ENCODE measurements at regions not wholly inside any gene's neighbourhood (a gene's known extent, or its start where the extent isn't known, plus 50 kb on each side); places are given as distances from the start of the nearest gene placed in this dataset.

GRCh38 chr2:207417301-207417718, 112.5 kb upstream of the CREB1 start:
- TF ChIP-seq, protein P1, sequence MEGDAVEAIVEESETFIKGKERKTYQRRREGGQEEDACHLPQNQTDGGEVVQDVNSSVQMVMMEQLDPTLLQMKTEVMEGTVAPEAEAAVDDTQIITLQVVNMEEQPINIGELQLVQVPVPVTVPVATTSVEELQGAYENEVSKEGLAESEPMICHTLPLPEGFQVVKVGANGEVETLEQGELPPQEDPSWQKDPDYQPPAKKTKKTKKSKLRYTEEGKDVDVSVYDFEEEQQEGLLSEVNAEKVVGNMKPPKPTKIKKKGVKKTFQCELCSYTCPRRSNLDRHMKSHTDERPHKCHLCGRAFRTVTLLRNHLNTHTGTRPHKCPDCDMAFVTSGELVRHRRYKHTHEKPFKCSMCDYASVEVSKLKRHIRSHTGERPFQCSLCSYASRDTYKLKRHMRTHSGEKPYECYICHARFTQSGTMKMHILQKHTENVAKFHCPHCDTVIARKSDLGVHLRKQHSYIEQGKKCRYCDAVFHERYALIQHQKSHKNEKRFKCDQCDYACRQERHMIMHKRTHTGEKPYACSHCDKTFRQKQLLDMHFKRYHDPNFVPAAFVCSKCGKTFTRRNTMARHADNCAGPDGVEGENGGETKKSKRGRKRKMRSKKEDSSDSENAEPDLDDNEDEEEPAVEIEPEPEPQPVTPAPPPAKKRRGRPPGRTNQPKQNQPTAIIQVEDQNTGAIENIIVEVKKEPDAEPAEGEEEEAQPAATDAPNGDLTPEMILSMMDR (IDR thresholded peaks at IDR 0.05): no peak
- no peak for TF ChIP-seq POLR2A (IDR thresholded peaks at IDR 0.05)

Measured in thyroid gland (tissue), 4 donors.